Activated CD4-positive, alpha-beta T cell treated with anti-CD3 and anti-CD28 coated beads, Interleukin-2, Interleukin-6, amounts not matched to agents 100 ng/mL and 50 ng/mL, durations not matched to agents 16 hours and 8 hours (primary cell): ENCODE measurements at regions not wholly inside any gene's neighbourhood (a gene's known extent, or its start where the extent isn't known, plus 50 kb on each side); places are given as distances from the start of the nearest gene placed in this dataset.
A peak's percentile ranks its signal among the peaks of the same experiment; 100 is the strongest.
"Not testable (repeated sequence)": the region's sequence is repeated elsewhere in the genome, so short reads cannot be mapped to it uniquely, and the experiment has no call there.

Source experiments
- DNase-seq: peaks from one replicate; pipeline ENCODE4 v3.0.0-alpha.2; 2020

DNA sequence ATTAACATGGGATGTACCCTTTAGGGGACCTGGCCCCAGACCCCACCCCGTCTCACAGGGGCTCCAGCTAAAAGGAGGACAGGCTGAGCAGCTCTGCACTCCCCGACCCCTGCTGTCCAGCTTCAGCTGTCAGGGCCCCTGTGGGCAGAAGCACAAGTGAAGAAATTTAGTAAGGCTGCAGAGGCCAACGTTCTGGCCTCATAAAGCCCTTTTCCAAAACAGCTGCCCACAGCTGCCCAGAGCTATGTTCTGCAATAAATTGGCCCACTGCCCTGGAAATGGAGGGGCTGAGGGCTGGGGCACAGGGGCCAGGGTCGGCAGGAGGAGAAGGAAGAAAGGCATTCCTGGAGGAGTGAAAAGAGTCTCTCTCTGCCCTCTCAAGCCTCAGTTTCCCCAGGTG, 357.1 kb downstream of the BCL11B start:
- DNase-seq, result no peak

- no peak for DNase-seq
Observed at GRCh38 chr14:98915625-98916024, 356.4 kb downstream of the BCL11B start.

- DNase-seq, result no peak
Observed at GRCh38 chr14:98916036-98916435, 356.0 kb downstream of the BCL11B start.

DNA sequence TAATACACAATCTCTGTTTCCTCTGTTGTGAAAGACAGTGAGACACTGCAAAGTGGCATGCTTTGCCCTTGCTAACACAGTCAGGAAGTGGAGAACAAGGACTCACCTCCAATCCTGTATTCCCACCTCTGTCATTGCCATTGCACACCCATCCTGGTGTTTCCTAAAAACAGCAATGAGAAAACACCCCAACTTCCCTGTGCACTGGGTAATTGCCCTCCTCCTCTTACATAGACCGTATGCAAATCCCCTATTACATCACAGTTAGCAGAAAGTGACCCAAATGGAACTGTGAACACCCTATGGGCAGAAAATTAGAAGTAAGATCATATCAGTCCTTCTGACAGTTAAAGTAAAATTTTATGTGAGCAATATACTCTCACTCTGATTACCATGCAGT, 355.5 kb downstream of the BCL11B start:
- no peak for DNase-seq

- DNase-seq, result no peak
Observed at GRCh38 chr14:98919434-98919833, 352.6 kb downstream of the BCL11B start.

- not testable (repeated sequence) for DNase-seq
Observed at GRCh38 chr14:98921306-98921705, 350.7 kb downstream of the BCL11B start.

DNA sequence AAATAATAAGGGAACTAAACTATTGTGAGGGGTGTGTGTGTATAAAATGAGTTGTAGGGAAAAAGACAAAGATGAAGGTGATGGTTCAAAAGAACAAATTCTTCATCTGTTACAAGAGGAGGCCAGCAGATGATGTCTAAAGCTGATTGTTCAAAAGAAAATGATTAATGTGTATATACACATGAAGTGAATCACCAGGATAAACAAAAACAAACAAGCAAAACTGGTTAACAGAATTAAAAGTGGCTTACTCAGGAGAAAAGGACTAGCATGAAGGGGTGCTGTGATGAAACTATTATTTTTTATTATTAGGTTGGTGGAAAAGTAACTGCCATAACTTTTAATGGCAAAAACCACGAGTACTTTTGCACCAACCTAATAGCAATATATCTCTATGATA, 348.4 kb downstream of the BCL11B start:
- no peak for DNase-seq

GRCh38 chr14:98924046-98924445, 348.0 kb downstream of the BCL11B start:
- DNase-seq, result no peak

DNA sequence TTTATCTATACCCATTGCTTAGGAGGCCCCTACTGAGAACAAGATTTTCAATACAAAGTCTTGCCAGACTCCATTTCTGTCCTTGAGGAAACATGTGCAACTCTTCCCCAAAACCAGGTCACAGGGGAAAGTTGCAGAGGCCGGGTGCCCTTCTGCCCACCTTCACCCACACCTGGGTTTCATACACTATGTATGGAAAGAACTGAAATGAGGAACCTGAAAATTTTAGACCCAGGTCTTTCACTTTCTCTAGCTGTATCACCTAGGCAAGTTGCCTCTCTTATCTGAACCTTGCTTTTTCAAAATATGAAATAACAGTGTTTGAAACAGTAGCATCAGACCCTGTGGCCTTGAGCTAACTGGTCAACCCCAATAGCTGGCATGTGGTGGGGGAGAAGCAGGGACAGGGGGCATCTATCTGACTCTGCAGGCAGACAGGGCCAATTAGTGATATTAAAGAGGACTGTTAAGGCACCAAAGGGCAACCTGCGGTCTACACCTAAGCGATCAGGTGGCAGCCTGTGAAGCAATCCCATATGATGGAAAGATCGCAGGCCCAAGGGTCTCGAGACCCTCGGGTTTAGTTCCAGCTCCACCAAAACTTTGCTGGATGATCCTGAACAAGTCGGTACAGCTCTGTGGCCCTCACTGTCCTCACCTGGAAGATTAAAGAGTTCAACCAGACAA, 346.5 kb downstream of the BCL11B start:
- no peak for DNase-seq

DNA sequence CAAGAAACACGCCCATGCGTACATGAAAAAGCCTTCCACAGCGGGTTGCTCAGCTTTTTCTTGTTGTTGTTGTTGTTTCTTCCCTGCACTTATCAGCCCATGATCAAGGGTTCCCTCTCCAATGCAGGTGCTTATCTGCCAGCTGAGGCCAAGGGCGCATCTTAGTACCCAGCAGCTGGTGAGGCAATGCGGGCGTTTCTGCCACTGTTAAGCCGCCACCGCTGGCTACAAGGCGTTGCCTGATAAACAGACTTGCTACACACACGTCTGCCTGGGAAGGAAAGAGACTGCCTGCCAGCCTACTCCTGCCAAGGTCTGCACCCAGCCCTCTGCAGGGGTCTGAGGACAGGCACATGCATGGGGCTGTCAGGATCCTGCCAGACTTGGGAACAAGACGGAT, 345.9 kb downstream of the BCL11B start:
- no peak for DNase-seq

- no peak for DNase-seq
Observed at GRCh38 chr14:98926801-98927200, 345.2 kb downstream of the BCL11B start.

DNA sequence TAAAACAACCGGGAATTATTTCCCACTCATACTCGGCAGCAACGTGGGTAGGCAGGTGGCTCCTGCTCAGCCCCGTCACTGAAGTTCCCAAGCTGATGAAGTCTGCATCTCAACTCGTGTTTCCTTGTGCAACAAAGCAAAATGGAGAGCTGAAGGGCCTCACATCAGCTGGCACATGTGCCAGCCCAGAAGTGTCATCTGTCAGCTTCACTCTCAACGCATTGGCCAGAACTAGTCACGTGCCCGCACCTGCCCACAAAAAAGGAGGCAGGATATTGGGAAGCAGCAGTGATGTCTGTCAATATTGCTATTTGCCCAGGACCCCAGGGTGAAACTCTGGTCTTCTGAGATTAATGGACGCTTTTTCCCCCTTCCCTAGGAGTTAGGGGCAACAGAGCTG, 344.0 kb downstream of the BCL11B start:
- no peak for DNase-seq

GRCh38 chr14:98928418-98928817, 343.6 kb downstream of the BCL11B start:
- DNase-seq, result no peak

DNA sequence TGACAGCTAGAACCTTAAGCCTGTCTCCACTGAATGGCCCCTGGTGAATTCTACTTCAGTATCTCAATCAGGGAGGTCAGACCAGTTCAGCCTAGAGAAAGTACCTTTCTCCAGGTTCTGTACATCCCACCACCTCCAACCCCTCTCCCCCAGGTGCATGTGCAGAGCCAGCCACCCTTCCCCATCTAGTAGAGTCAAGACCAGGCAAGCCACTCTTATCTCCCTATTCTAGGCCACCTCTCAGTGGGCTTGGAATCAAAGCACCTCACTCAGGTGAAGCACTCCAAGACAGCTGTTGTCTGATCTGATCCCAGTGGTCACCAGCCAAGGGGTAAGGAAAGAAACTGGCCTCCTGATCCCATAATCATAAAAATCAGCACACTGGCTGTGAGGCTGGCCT, 340.9 kb downstream of the BCL11B start:
- no peak for DNase-seq

GRCh38 chr14:98931911-98932310, 340.1 kb downstream of the BCL11B start:
- peak; percentile 44 for DNase-seq

DNA sequence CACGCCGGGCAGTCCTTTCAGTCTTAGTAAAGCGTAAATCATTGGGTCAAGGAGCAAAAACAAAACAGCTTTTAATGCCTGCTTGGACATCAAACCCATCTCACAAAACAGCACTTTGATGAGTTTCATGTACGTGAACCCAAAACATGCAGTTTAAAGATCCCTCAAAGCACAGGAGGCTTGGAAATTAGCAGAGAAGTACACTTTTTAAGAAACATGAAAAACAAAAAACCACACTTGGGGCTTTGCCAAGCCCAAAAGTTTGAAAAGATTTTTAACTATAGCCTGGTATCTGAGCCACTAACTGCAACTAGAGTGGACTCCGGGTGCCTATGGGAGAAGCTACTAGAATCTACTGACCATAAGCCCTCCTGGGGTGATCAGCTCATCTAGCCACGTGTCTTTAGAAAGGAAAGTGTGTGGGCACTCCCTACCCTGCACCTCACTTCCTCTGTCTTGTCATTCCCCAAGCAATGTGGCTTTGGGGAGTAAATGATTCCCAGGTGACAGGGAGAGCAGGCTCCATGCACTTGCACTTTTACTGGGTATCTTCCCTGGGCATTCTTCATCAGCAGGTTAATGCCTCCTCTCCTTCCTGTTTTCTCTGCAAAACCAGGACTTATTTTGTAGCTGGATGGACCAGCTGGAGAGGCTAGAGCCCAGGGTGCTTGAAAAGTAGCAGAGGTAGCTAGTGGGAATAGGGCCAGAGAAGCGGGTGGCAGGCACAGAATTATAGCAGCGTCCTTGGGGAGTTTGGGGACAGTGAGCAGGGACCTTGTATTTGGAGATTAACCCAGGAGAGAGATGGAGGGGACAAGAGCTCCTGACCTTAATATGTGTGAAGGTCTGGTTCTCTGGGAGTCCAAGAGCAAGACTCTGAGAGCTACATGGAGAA, 339.3 kb downstream of the BCL11B start:
- DNase-seq, result no peak

GRCh38 chr14:98934569-98934968, 337.4 kb downstream of the BCL11B start:
- DNase-seq, result not testable (repeated sequence)

DNA sequence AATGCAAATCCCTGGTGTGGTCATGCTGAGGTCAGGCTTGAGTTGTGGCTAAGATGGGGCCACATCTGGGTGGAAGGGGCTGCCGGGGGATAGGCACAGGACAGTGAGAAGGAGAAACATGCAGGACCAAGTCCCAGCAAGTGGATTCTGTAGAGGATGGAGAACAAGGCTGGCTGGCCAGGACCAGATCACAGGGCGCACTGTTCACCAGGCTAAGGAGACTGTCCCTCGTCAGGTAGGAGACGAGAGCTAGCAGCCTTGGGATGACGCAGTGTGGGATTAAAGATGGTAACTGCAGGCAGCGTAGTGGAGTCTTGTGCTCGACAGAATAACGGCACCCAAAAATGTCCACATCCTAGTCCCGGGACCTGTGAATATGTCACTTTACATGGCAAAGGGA, 336.1 kb downstream of the BCL11B start:
- DNase-seq, result no peak

DNA sequence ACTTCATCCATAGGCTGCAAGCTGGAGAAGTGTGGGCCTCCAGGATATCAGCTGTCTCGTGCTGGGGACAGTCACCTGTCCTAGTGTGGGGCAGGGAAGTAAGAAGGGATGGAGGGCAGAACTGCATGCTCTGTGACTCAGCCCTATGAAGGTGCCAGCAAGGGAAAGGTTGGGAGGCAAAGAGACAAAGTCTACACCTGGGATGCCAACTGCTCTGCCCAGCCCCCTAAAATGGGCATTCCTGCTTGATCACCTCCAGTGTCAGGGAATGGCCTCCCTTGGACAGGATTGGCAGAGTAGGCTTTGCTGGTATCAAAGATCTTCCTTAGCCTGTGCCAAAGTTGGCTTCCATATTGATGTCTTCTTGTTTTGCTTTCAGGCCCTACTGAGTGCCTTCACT, 335.0 kb downstream of the BCL11B start:
- no peak for DNase-seq

GRCh38 chr14:98937712-98938505, 334.1 kb downstream of the BCL11B start:
- DNase-seq, result no peak

- DNase-seq, result peak; percentile 21
Observed at GRCh38 chr14:98940693-98941437, 331.1 kb downstream of the BCL11B start.

GRCh38 chr14:98941481-98941880, 330.5 kb downstream of the BCL11B start:
- DNase-seq, result peak; percentile 44

GRCh38 chr14:98943907-98944306, 328.1 kb downstream of the BCL11B start:
- no peak for DNase-seq
